ENCODE measurements at regions not wholly inside any gene's neighbourhood (a gene's known extent, or its start where the extent isn't known, plus 50 kb on each side); places are given as distances from the start of the nearest gene placed in this dataset.

- DNase-seq (ENCODE audit: low spot score) = no peak
These were observed 770.5 kb downstream of the MED13L start for GRCh38 chr12:115506822-115507559.

GRCh38 chr12:115504306-115505290 lies 772.9 kb downstream of the MED13L start:
- DNase-seq (ENCODE audit: low spot score) = no peak

- DNase-seq (ENCODE audit: low spot score) = no peak
These were observed 776.6 kb downstream of the MED13L start for GRCh38 chr12:115500872-115501271.

- DNase-seq (ENCODE audit: low spot score) = no peak
These were observed 782.2 kb downstream of the MED13L start for GRCh38 chr12:115495300-115495699.

GRCh38 chr12:115492553-115492952 lies 784.9 kb downstream of the MED13L start:
- no peak for DNase-seq (ENCODE audit: low spot score)

- DNase-seq (ENCODE audit: low spot score) = no peak
These were observed 785.8 kb downstream of the MED13L start for GRCh38 chr12:115491511-115492250.

- DNase-seq (ENCODE audit: low spot score) = no peak
These were observed 788.2 kb downstream of the MED13L start for GRCh38 chr12:115489253-115489652.

GRCh38 chr12:115485967-115486366 lies 791.5 kb downstream of the MED13L start:
- DNase-seq (ENCODE audit: low spot score) = no peak

- DNase-seq (ENCODE audit: low spot score) = no peak
These were observed 792.0 kb downstream of the MED13L start for GRCh38 chr12:115485503-115485902.

- no peak for DNase-seq (ENCODE audit: low spot score)
These were observed 794.5 kb downstream of the MED13L start for GRCh38 chr12:115482943-115483342.

GRCh38 chr12:115481141-115481540 lies 796.4 kb downstream of the MED13L start:
- no peak for DNase-seq (ENCODE audit: low spot score)

- no peak for DNase-seq (ENCODE audit: low spot score)
These were observed 794.5 kb upstream of the TBX3 start for GRCh38 chr12:115478505-115478904.

- no peak for DNase-seq (ENCODE audit: low spot score)
These were observed 790.8 kb upstream of the TBX3 start for GRCh38 chr12:115474539-115475353.

- no peak for DNase-seq (ENCODE audit: low spot score)
These were observed 789.4 kb upstream of the TBX3 start for GRCh38 chr12:115473257-115473956.

GRCh38 chr12:115472852-115473251 lies 788.9 kb upstream of the TBX3 start:
- DNase-seq (ENCODE audit: low spot score) = no peak

- no peak for DNase-seq (ENCODE audit: low spot score)
These were observed 787.0 kb upstream of the TBX3 start for GRCh38 chr12:115470977-115471376.

- DNase-seq (ENCODE audit: low spot score) = no peak
These were observed 786.6 kb upstream of the TBX3 start for GRCh38 chr12:115470526-115470925.

GRCh38 chr12:115468087-115468510 lies 784.1 kb upstream of the TBX3 start:
- DNase-seq (ENCODE audit: low spot score) = no peak

- DNase-seq (ENCODE audit: low spot score) = no peak
These were observed 783.6 kb upstream of the TBX3 start for GRCh38 chr12:115467531-115467930.

GRCh38 chr12:115466076-115466475 lies 782.1 kb upstream of the TBX3 start:
- DNase-seq (ENCODE audit: low spot score) = no peak

GRCh38 chr12:115464661-115465060 lies 780.7 kb upstream of the TBX3 start:
- no peak for DNase-seq (ENCODE audit: low spot score)
